Suprapubic skin (tissue), 4 donors: ENCODE measurements at regions not wholly inside any gene's neighbourhood (a gene's known extent, or its start where the extent isn't known, plus 50 kb on each side); places are given as distances from the start of the nearest gene placed in this dataset.

ENCODE experiments used
- CTCF ChIP-seq, 2 donors: fragments of 200-600 bp in 1 of 2; fragments of 450-650 bp in 1 of 2; sonication (generic) in 1 of 2; IDR thresholded peaks; one replicate each; pipeline ENCODE4 v1.5.1; 2016 to 2019; ENCODE audit warnings: antibody characterized with exemption in 2 of 2, mild to moderate bottlenecking in 1 of 2, moderate library complexity in 1 of 2
- EP300 ChIP-seq: sonication (generic); formaldehyde crosslinking; IDR thresholded peaks from one replicate; pipeline ENCODE4 v1.6.1; 2017; ENCODE audit warnings: antibody characterized with exemption
- POLR2A ChIP-seq, 2 donors: fragments of 450-650 bp; IDR thresholded peaks; one replicate each; pipeline ENCODE4 v1.6.1; 2017; ENCODE audit warnings: antibody characterized with exemption in 2 of 2, mild to moderate bottlenecking in 2 of 2, moderate library complexity in 2 of 2
- POLR2AphosphoS5 ChIP-seq, 3 donors: sonication (generic); formaldehyde crosslinking; IDR thresholded peaks; one replicate each; pipeline ENCODE4 v1.6.1; 2017; ENCODE audit warnings: antibody characterized with exemption in 3 of 3

- TF ChIP-seq CTCF (IDR thresholded peaks at IDR 0.05) = no peak
- TF ChIP-seq EP300 = no peak
- TF ChIP-seq POLR2AphosphoS5 (IDR thresholded peaks at IDR 0.05) = no peak
- no peak for TF ChIP-seq POLR2A (IDR thresholded peaks at IDR 0.05)
Measured at GRCh38 chr4:53653484-53654053, 62.3 kb upstream of the LNX1 start.
